Endothelial cell (in vitro differentiated cells): ENCODE measurements at regions not wholly inside any gene's neighbourhood (a gene's known extent, or its start where the extent isn't known, plus 50 kb on each side); places are given as distances from the start of the nearest gene placed in this dataset. TPM values are rescaled to one million over a fixed set of nuclear protein-coding genes. Genes with fewer than 3 reads are reported as not detected.
"Not testable (repeated sequence)": the region's sequence is repeated elsewhere in the genome, so short reads cannot be mapped to it uniquely, and the experiment has no call there.

Source experiments
- DNase-seq: peaks from one replicate; pipeline ENCODE4 v3.0.0; 2021; ENCODE audit warnings: low spot score
- H3K27ac Mint-ChIP-seq: one replicate; pipeline ENCODE4 v1.8.0; 2021; ENCODE audit warnings: mixed read lengths, inconsistent platforms; ENCODE audit not compliant: unreplicated experiment
- H3K27me3 Mint-ChIP-seq: one replicate; pipeline ENCODE4 v1.8.0; 2021; ENCODE audit warnings: mild to moderate bottlenecking, moderate library complexity, mixed read lengths, inconsistent platforms; ENCODE audit not compliant: unreplicated experiment
- H3K36me3 Mint-ChIP-seq: one replicate; pipeline ENCODE4 v1.8.0; 2021; ENCODE audit warnings: mild to moderate bottlenecking, low read depth, mixed read lengths, inconsistent platforms; ENCODE audit not compliant: unreplicated experiment
- H3K4me1 Mint-ChIP-seq: one replicate; pipeline ENCODE4 v1.8.0; 2021; ENCODE audit warnings: mild to moderate bottlenecking, mixed read lengths, inconsistent platforms; ENCODE audit not compliant: unreplicated experiment
- H3K4me3 Mint-ChIP-seq: one replicate; pipeline ENCODE4 v1.8.0; 2021; ENCODE audit warnings: mild to moderate bottlenecking, mixed read lengths, inconsistent platforms; ENCODE audit not compliant: unreplicated experiment
- H3K9me3 Mint-ChIP-seq: one replicate; pipeline ENCODE4 v1.8.0; 2021; ENCODE audit warnings: mixed read lengths, inconsistent platforms; ENCODE audit not compliant: unreplicated experiment
- microRNA-seq: library from miRNA; unstranded; fragments of <30 nt; microRNA quantifications from one replicate; pipeline ENCODE4, GENCODE V29; 2020; ENCODE audit not compliant: unreplicated experiment
- TF ChIP-seq, protein P1 (sequence below): fragments of 200-600 bp; sonication (generic); IDR thresholded peaks from one replicate; pipeline ENCODE4 v1.5.0; 2021; ENCODE audit warnings: antibody characterized with exemption; ENCODE audit not compliant: unreplicated experiment

DNA sequence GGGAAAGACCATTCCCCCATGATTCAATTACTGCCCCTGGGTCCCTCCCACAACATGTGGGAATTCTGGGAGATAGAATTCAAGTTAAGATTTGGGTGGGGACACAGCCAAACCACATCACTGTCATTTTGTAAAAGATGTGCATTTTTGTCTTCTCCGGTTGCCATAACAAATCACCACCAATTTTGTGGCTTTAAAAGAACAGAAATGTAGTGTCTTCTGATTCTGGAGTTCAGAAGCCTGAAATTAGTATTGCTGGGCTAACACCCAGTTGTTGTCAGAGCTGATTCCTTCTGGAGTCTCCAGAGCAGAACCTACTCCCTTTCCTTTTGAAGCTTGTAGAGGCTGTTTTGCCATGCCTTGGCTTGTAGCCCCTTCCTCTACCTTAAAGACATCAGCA is 54.1 kb upstream of the DHRSX start:
- H3K27ac Mint-ChIP-seq = no peak overlapping the region
- H3K4me3 Mint-ChIP-seq = no peak overlapping the region
- H3K9me3 Mint-ChIP-seq = no peaks in the 10 kb centered on the region
- no peaks in the 10 kb centered on the region for H3K4me1 Mint-ChIP-seq
- no peak for DNase-seq
- TF ChIP-seq, protein P1, sequence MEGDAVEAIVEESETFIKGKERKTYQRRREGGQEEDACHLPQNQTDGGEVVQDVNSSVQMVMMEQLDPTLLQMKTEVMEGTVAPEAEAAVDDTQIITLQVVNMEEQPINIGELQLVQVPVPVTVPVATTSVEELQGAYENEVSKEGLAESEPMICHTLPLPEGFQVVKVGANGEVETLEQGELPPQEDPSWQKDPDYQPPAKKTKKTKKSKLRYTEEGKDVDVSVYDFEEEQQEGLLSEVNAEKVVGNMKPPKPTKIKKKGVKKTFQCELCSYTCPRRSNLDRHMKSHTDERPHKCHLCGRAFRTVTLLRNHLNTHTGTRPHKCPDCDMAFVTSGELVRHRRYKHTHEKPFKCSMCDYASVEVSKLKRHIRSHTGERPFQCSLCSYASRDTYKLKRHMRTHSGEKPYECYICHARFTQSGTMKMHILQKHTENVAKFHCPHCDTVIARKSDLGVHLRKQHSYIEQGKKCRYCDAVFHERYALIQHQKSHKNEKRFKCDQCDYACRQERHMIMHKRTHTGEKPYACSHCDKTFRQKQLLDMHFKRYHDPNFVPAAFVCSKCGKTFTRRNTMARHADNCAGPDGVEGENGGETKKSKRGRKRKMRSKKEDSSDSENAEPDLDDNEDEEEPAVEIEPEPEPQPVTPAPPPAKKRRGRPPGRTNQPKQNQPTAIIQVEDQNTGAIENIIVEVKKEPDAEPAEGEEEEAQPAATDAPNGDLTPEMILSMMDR = no peak
- peaks cover 1% of the 10 kb centered on the region for H3K27me3 Mint-ChIP-seq
- no peaks in the 10 kb centered on the region for H3K36me3 Mint-ChIP-seq

DNA sequence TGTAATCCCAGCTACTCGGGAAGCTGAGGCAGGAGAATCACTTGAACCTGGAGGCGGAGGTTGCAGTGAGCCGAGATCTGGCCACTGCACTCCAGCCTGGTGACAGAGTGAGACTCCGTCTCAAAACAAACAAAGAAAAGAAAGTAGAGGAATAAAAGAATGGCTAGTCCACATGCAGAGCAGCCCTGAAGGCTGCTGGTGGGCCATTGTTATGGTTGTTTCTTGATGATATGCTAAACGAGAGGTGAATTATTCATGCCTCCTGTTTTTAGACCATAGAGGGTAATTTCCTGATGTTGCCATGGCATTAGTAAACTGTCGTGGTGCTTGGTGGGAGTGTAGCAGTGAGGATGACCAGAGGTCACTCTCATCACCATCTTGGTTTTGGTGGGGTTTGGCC is 53.3 kb upstream of the DHRSX start:
- H3K27me3 Mint-ChIP-seq, H3K4me3 Mint-ChIP-seq, DNase-seq, H3K36me3 Mint-ChIP-seq, H3K27ac Mint-ChIP-seq, H3K9me3 Mint-ChIP-seq, H3K4me1 Mint-ChIP-seq: not testable (repeated sequence)

DNA sequence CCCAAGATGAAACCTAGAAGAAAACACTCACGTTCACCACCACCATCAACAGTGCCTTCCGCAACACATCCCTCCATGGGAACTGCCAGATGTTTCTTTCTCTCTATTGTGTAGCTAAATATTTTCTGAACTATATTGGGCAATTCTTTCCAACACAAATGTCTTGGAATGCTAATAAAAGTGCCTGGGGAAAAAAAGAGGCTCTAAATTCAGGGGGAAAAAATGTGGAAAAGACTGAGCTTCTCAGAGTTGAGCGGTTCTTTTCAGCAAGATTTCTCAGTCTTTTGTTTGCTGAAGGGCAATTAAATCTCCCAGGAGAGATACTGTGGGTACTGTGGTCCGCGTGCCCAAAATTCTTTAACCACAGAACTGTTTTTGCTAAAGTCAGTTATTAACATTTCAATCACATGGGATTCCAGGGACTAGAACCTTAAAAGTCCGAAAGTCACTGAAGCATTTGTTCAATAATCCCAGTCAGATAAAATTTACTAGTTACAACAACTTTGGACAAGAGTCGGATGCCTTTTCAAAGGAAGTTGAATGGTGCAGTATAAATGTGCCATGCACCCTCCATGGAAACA is 51.9 kb upstream of the DHRSX start:
- Mint-ChIP-seq H3K36me3 (no peaks in the 10 kb centered on the region), H3K27ac (no peak overlapping the region), H3K4me3 (no peak overlapping the region), H3K9me3 (no peaks in the 10 kb centered on the region), H3K27me3 (peaks cover 1% of the 10 kb centered on the region), H3K4me1 (no peaks in the 10 kb centered on the region)
- DNase-seq = no peak
- TF ChIP-seq, protein P1 = no peak

DNA sequence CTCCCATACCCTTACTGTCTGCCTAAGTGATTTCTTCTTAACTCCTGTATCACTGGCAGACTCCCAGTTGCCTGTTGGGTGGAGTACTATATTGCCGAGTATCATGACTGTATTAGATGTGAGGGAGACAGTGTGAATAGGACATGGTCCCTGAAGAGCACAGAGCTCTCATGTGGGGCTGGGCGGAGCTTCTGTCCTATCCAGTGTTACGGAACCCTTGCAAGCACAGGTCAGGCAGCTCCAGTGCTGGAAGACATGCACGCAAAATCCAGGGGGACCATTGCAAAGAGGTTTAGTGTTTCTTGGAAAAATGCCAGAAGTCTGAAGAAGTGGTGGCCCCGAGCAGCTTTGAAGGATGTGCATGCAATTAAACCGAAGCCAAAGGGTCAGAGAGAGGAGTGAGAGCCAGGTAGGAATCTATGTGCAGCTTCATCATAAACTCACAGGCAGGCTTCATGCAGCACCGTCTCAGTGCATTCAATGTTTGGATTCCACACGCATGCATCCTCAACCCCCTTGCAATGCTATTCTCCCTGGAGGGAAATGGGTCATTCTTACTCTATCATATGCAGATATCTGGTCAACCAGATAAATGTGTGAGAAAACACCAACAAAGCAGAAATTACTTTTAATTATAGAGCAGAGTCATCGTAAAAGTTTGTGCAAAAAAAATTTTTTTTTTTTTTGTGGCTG is 49.7 kb upstream of the DHRSX start:
- no peaks in the 10 kb centered on the region for H3K9me3 Mint-ChIP-seq
- no peak overlapping the region for H3K4me3 Mint-ChIP-seq
- H3K27me3 Mint-ChIP-seq = peaks cover 1% of the 10 kb centered on the region

More for the DNA sequence above, 49.7 kb upstream of the DHRSX start:
- H3K36me3 Mint-ChIP-seq = no peaks in the 10 kb centered on the region
- TF ChIP-seq, protein P1 = no peak
- DNase-seq = no peak
- H3K27ac Mint-ChIP-seq = no peak overlapping the region
- H3K4me1 Mint-ChIP-seq = no peaks in the 10 kb centered on the region

Small RNAs in the stretch of these regions (microRNA-seq; reads per million reads assigned to microRNA genes)
- gene MIR6089 = not detected
